ENCODE measurements at regions not wholly inside any gene's neighbourhood (a gene's known extent, or its start where the extent isn't known, plus 50 kb on each side); places are given as distances from the start of the nearest gene placed in this dataset.

GRCh38 chr10:3683560-3683959 lies 101.4 kb downstream of the KLF6 start:
- TF ChIP-seq CTCF (conservative IDR thresholded peaks at IDR 0.05; ENCODE audit: low read depth, low read length) (no peak), POLR2A (IDR thresholded peaks at IDR 0.05; ENCODE audit: low read depth, low read length) (no peak), FOS (IDR thresholded peaks at IDR 0.05; ENCODE audit: low read depth, low read length) (no peak), RAD21 (IDR thresholded peaks at IDR 0.05; ENCODE audit: low read length) (no peak)
